Thyroid gland (tissue), 4 donors: ENCODE measurements at regions not wholly inside any gene's neighbourhood (a gene's known extent, or its start where the extent isn't known, plus 50 kb on each side); places are given as distances from the start of the nearest gene placed in this dataset.

Source experiments
- POLR2A ChIP-seq, 2 donors: fragments of 450-650 bp; IDR thresholded peaks; one replicate each; pipeline ENCODE4 v1.6.1; 2017; ENCODE audit warnings: antibody characterized with exemption in 2 of 2, mild to moderate bottlenecking in 2 of 2, moderate library complexity in 1 of 2
- TF ChIP-seq, protein P1 (sequence below), 6 experiments: fragments of 200-600 bp in 3 of 6; fragments of 450-650 bp in 3 of 6; sonication (generic) in 3 of 6; IDR thresholded peaks; one replicate each; pipeline ENCODE4 v1.5.1; 2016 to 2019; ENCODE audit warnings: antibody characterized with exemption in 6 of 6, mild to moderate bottlenecking in 2 of 6, inconsistent platforms in 1 of 6, moderate library complexity in 1 of 6

DNA sequence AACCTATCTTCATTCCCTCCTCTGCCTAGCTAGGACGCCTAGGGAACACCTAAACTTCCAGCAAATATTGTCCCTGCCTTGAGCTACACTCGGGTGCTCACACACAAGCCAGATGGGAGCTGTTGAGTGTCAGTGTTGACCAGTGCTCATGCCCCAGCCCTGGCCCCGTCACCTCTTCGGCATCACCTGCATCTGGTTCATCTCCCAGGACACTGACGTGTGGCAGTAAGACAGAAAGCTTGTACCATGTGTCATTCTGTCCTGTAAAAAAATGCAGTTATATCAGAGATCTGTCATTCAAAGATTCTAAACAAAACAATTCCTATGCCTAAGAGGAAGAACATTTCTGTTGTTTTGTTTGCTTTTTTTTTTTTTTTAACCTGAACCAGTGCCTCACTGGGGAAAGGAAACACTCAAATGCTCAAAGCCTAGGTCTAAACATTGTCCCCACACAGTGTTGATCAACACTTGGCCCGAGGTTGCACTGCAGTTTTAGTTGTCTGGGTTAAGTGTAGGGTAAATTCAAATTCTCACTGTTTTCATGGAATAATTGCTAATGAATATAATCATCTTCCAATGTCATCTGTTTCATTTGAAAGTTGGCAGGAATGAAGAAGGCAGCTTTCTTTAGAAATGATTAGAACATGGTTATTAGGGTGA lies 102.7 kb upstream of the SASH1 start:
- TF ChIP-seq, protein P1, sequence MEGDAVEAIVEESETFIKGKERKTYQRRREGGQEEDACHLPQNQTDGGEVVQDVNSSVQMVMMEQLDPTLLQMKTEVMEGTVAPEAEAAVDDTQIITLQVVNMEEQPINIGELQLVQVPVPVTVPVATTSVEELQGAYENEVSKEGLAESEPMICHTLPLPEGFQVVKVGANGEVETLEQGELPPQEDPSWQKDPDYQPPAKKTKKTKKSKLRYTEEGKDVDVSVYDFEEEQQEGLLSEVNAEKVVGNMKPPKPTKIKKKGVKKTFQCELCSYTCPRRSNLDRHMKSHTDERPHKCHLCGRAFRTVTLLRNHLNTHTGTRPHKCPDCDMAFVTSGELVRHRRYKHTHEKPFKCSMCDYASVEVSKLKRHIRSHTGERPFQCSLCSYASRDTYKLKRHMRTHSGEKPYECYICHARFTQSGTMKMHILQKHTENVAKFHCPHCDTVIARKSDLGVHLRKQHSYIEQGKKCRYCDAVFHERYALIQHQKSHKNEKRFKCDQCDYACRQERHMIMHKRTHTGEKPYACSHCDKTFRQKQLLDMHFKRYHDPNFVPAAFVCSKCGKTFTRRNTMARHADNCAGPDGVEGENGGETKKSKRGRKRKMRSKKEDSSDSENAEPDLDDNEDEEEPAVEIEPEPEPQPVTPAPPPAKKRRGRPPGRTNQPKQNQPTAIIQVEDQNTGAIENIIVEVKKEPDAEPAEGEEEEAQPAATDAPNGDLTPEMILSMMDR (IDR thresholded peaks at IDR 0.05): no peak
- TF ChIP-seq POLR2A (IDR thresholded peaks at IDR 0.05): no peak
